K562 (cell line): ENCODE measurements at regions not wholly inside any gene's neighbourhood (a gene's known extent, or its start where the extent isn't known, plus 50 kb on each side); places are given as distances from the start of the nearest gene placed in this dataset.

ENCODE experiments used
- ATAC-seq: fragments of 200-7000 bp; cut with Tn5 transposase; 3 replicates; pipeline ENCODE4 v1.9.1; 2020; ENCODE audit warnings: moderate library complexity
- BruUV-seq: library from RNA; stranded (reverse); fragments of 400-500 nt; replicated peaks from 2 replicates; lab custom pipeline; 2021; lab: Mats Ljungman, UMichigan
- CTCF ChIA-PET: fragments of 300-600 bp; formaldehyde crosslinking; extraction: SDS; loops from one replicate; lab custom pipeline; 2021; ENCODE audit warnings: low intra/inter-chr PET ratio; lab: Yijun Ruan, JAX
- POLR2A ChIA-PET: fragments of 300-600, 350-650 bp; sonication (Branson Sonifier 250); formaldehyde crosslinking; extraction: SDS; loops from one replicate; lab custom pipeline; 2021; ENCODE audit warnings: antibody characterized with exemption, inconsistent platforms; lab: Yijun Ruan, JAX
- DNase-seq, 4 experiments: peaks; one replicate each; pipeline versions ENCODE4 v3.0.0 to v3.0.0-alpha.2; 2011 to 2018; ENCODE audit warnings: low spot score in 3 of 4, mixed read lengths in 3 of 4; ENCODE audit errors: extremely low read depth in 1 of 4
- FAIRE-seq: peaks from 2 replicates; lab custom pipeline; 2011; peaks lifted over from hg19 to GRCh38; lab: Jason Lieb, UNC
- H2AFZ ChIP-seq: 2 replicates; pipeline ENCODE4 v1.6.0; 2011; ENCODE audit warnings: low read depth, low read length, control low read depth, inconsistent platforms
- H3K27ac ChIP-seq: fragments of 200-600 bp; 3 replicates; pipeline ENCODE4 v1.8.0; 2011; ENCODE audit warnings: low read depth, mild to moderate bottlenecking, control low read depth, inconsistent platforms, low read length, moderate library complexity, mixed read lengths; ENCODE audit errors: extremely low read depth
- H3K27me3 ChIP-seq, 2 experiments: fragments of 300-600 bp in 1 of 2; 2 replicates in 1 of 2; 3 replicates in 1 of 2; pipeline versions ENCODE4 v1.6.0 to v1.8.0; 2011; ENCODE audit warnings: inconsistent platforms in 2 of 2, low read length in 2 of 2, mild to moderate bottlenecking in 1 of 2, mixed read lengths in 1 of 2, moderate library complexity in 1 of 2; ENCODE audit not compliant: control insufficient read depth in 2 of 2, insufficient read depth in 2 of 2
- H3K36me3 ChIP-seq: fragments of 300-600 bp; 3 replicates; pipeline ENCODE4 v1.8.0; 2011; ENCODE audit warnings: mild to moderate bottlenecking, low read length, inconsistent platforms; ENCODE audit not compliant: control insufficient read depth, insufficient read depth
- H3K4me1 ChIP-seq, 2 experiments: fragments of 200-600 bp in 1 of 2; replicated peaks in 1 of 2; 2 replicates in 1 of 2; 3 replicates in 1 of 2; pipeline versions ENCODE4 v1.5.1 to v1.8.0; 2011; ENCODE audit warnings: inconsistent platforms in 2 of 2, low read length in 2 of 2, mild to moderate bottlenecking in 1 of 2, mixed read lengths in 1 of 2, moderate library complexity in 1 of 2; ENCODE audit not compliant: control insufficient read depth in 2 of 2, insufficient read depth in 2 of 2
- H3K4me2 ChIP-seq: 2 replicates; pipeline ENCODE4 v1.6.1; 2011; ENCODE audit warnings: low read length, control low read depth, inconsistent platforms, mixed read lengths; ENCODE audit not compliant: insufficient read depth
- H3K4me3 ChIP-seq: fragments of 200-600 bp; sonication (generic), shearing (Covaris generic); 2 replicates; pipeline ENCODE4 v1.5.1; 2016; ENCODE audit warnings: control low read depth, inconsistent platforms
- H3K79me2 ChIP-seq: fragments of 200-600 bp; 3 replicates; pipeline ENCODE4 v1.8.0; 2011; ENCODE audit warnings: low read length, inconsistent platforms; ENCODE audit not compliant: control insufficient read depth, insufficient read depth
- H3K9ac ChIP-seq, 2 experiments: 2 replicates each; pipeline versions ENCODE4 v1.6.0 to v1.6.1; 2011; ENCODE audit warnings: low read depth in 2 of 2, low read length in 2 of 2, control low read depth in 1 of 2, inconsistent platforms in 1 of 2, mild to moderate bottlenecking in 1 of 2, mixed read lengths in 1 of 2; ENCODE audit not compliant: insufficient read depth in 1 of 2
- H3K9me1 ChIP-seq: one replicate; pipeline ENCODE4 v1.6.0; 2011; ENCODE audit warnings: inconsistent platforms, mild to moderate bottlenecking, low read length, moderate library complexity; ENCODE audit not compliant: control insufficient read depth, insufficient read depth
- H3K9me3 ChIP-seq: replicated peaks from 2 replicates; pipeline ENCODE4 v1.5.1; 2011; ENCODE audit warnings: low read depth, low read length, inconsistent platforms; ENCODE audit not compliant: control insufficient read depth, insufficient read depth
- H4K20me1 ChIP-seq: replicated peaks from 2 replicates; pipeline ENCODE4 v1.6.1; 2011; ENCODE audit warnings: low read length, inconsistent platforms, mixed read lengths; ENCODE audit not compliant: control insufficient read depth, insufficient read depth
- ARHGAP35 ChIP-seq: fragments of 450-650 bp; IDR thresholded peaks from 2 replicates; pipeline ENCODE4 v1.6.1; 2018; ENCODE audit not compliant: partially characterized antibody
- ELF1 ChIP-seq: fragments of 200-800 bp; sonication (Bioruptor generic); IDR thresholded peaks from 2 replicates; pipeline ENCODE4 v1.6.1; 2016; ENCODE audit warnings: missing genetic modification characterization, missing compliant biosample characterization
- MEF2A ChIP-seq: IDR thresholded peaks from 2 replicates; pipeline ENCODE4 v1.6.1; 2011; ENCODE audit warnings: low read depth, mild to moderate bottlenecking, low read length, moderate library complexity; ENCODE audit not compliant: control insufficient read depth
- TCF3 ChIP-seq: sonication (generic); formaldehyde crosslinking; IDR thresholded peaks from 2 replicates; pipeline ENCODE4 v1.4.0; 2020; ENCODE audit warnings: mild to moderate bottlenecking, missing genetic modification reagents
- WGBS: fragments of 100-300 bp; shearing (Covaris generic); methylation state at CpG from one replicate; pipeline ENCODE4 v1.1.6; 2016; ENCODE audit warnings: low coverage, mixed read lengths; ENCODE audit not compliant: insufficient coverage; ENCODE audit errors: missing lambda C conversion rate; 5-methylcytosine and 5-hydroxymethylcytosine counted together
- in situ Hi-C: fragments of 300-500 bp; cut with MboI; formaldehyde crosslinking; loops from 4 replicates; pipeline ENCODE4 v1.15.0; 2018; ENCODE audit warnings: inconsistent platforms, mixed read lengths
- intact Hi-C: fragments of 100-400 bp; cut with micrococcal nuclease; formaldehyde crosslinking; loops from 2 replicates; pipeline ENCODE4 v1.14.2; 2022
- TF ChIP-seq, protein P1 (sequence below): fragments of 250-450 bp; sonication (Bioruptor Pico); IDR thresholded peaks from 2 replicates; pipeline ENCODE4 v1.5.0; 2021

DNA sequence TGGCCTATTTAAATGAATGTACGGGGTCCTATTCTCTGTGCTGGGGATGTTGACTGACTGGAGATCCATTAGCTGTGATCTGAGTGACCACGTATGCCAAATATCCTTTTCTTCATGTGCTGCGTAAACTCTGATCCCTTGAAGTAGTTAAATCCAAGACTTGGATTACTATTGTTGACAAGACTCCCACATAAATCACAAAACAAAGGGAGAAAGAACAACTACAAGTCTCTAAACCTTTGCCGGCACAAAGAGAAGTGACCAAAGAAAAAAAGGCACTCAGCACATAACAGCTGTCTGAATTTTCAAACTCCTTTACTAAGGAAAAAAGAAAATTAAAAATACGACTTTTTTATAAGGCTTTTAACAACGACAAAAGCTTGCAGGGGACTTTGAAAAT, 559.9 kb upstream of the CDH8 start:
- TF ChIP-seq MEF2A (no peak), ARHGAP35 (no peak), TCF3 (CRISPR knock-in tag) (no peak), ELF1 (tag) (no peak)
- TF ChIP-seq, protein P1, sequence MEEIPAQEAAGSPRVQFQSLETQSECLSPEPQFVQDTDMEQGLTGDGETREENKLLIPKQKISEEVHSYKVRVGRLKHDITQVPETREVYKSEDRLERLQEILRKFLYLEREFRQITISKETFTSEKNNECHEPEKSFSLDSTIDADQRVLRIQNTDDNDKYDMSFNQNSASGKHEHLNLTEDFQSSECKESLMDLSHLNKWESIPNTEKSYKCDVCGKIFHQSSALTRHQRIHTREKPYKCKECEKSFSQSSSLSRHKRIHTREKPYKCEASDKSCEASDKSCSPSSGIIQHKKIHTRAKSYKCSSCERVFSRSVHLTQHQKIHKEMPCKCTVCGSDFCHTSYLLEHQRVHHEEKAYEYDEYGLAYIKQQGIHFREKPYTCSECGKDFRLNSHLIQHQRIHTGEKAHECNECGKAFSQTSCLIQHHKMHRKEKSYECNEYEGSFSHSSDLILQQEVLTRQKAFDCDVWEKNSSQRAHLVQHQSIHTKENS (CRISPR knock-in tag), result no peak
- Histone ChIP-seq H3K79me2 (no peaks in the 10 kb centered on the region), H2AFZ (no peak overlapping the region), H3K36me3 (no peaks in the 10 kb centered on the region), H3K27ac (no peak overlapping the region), H3K4me2 (no peak overlapping the region), H3K27me3 (no peaks in the 10 kb centered on the region), H4K20me1 (no peaks in the 10 kb centered on the region), H3K4me1 (no peaks in the 10 kb centered on the region), H3K9me3 (no peaks in the 10 kb centered on the region), H3K4me3 (no peak overlapping the region), H3K9ac (no peak overlapping the region), H3K9me1 (no peaks in the 10 kb centered on the region)
- in situ Hi-C loops, result no loop called here
- BruUV-seq, result no TSS peak
- POLR2A ChIA-PET, result no interaction called here
- intact Hi-C loops, result no loop called here
- 2% methylated on average over 6 of the region's 6 CpGs for whole genome bisulfite sequencing
- DNase-seq (no peak), FAIRE-seq (no peak), ATAC-seq (no peak)
- CTCF ChIA-PET, result no interaction called here
